Gastroesophageal sphincter (tissue), 4 donors: ENCODE measurements at regions not wholly inside any gene's neighbourhood (a gene's known extent, or its start where the extent isn't known, plus 50 kb on each side); places are given as distances from the start of the nearest gene placed in this dataset.

Source experiments
- ATAC-seq: fragments of 150-250 bp; one replicate; pipeline ENCODE4 v1.9.1; 2016; ENCODE audit warnings: mild to moderate bottlenecking, moderate library complexity
- H3K27ac ChIP-seq, 4 donors: fragments of 200-600 bp; sonication (generic) in 3 of 4; 1 replicate in 3 of 4; 2 replicates in 1 of 4; pipeline ENCODE4 v1.5.1; 2016 to 2019
- H3K27me3 ChIP-seq: fragments of 200-600 bp; sonication (generic); one replicate; pipeline ENCODE4 v1.5.1; 2019
- H3K36me3 ChIP-seq, 2 donors: fragments of 200-600 bp; sonication (generic); one replicate each; pipeline ENCODE4 v1.5.1; 2019; ENCODE audit warnings: control low read depth in 1 of 2
- H3K4me1 ChIP-seq, 3 donors: fragments of 200-600 bp; sonication (generic); 1 replicate in 2 of 3; 2 replicates in 1 of 3; pipeline ENCODE4 v1.5.1; 2016 to 2019; ENCODE audit warnings: control low read depth in 2 of 3
- H3K4me3 ChIP-seq, 2 donors: fragments of 200-600 bp; sonication (generic); one replicate each; pipeline ENCODE4 v1.5.1; 2019; ENCODE audit warnings: mild to moderate bottlenecking in 1 of 2, moderate library complexity in 1 of 2
- H3K9me3 ChIP-seq, 3 donors: fragments of 200-600 bp; sonication (generic); one replicate each; pipeline ENCODE4 v1.5.1; 2017 to 2019; ENCODE audit warnings: control low read depth in 2 of 3
- CTCF ChIP-seq, 4 experiments: fragments of 200-600 bp in 2 of 4; fragments of 450-650 bp in 2 of 4; sonication (generic) in 1 of 4; IDR thresholded peaks; one replicate each; pipeline ENCODE4 v1.5.1; 2017 to 2019; ENCODE audit warnings: antibody characterized with exemption in 4 of 4, mild to moderate bottlenecking in 2 of 4, moderate library complexity in 2 of 4
- EP300 ChIP-seq: sonication (generic); formaldehyde crosslinking; IDR thresholded peaks from one replicate; pipeline ENCODE4 v1.6.1; 2017; ENCODE audit warnings: antibody characterized with exemption, mild to moderate bottlenecking
- POLR2A ChIP-seq, 2 donors: fragments of 450-650 bp; IDR thresholded peaks; one replicate each; pipeline ENCODE4 v1.6.1; 2017; ENCODE audit warnings: antibody characterized with exemption in 2 of 2, mild to moderate bottlenecking in 2 of 2, moderate library complexity in 1 of 2
- POLR2AphosphoS5 ChIP-seq: sonication (generic); formaldehyde crosslinking; IDR thresholded peaks from one replicate; pipeline ENCODE4 v1.6.1; 2017; ENCODE audit warnings: antibody characterized with exemption
- WGBS, 2 donors: methylation state at CpG; one replicate each; pipeline ENCODE4 v1.1.5; 2018; ENCODE audit warnings: low coverage in 1 of 2; 5-methylcytosine and 5-hydroxymethylcytosine counted together

DNA sequence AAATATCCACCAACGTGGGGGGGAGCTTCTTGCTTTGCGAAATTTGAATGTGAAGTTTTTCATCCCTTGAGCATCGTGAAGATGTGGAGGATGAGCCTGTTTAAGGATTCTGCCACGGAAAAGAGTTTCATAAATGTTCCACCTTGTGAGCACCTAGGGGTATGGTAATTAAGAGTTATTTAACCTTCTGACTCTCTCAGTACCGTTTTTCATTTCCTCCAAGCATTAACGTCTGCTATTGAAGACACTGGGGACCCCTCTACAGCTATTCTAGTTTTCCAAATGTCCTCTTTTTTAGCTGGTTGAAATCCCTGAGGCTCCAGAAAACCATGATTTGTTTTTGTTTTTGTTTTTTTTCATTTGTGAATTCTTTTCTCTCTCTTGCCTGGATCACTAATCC lies 79.1 kb upstream of the GALNT2 start:
- 72 to 80% methylated on average over 3 to 6 of the region's 6 CpGs for WGBS, 2 donors
- TF ChIP-seq POLR2A (IDR thresholded peaks at IDR 0.05) (no peak), POLR2AphosphoS5 (no peak), EP300 (no peak), CTCF (IDR thresholded peaks at IDR 0.05) (no peak)

GRCh38 chr1:229988534-229988933 lies 78.5 kb upstream of the GALNT2 start:
- Histone ChIP-seq H3K27ac (no peak overlapping the region), H3K36me3 (no peaks in the 10 kb centered on the region), H3K27me3 (no peaks in the 10 kb centered on the region), H3K4me3 (no peak overlapping the region), H3K9me3 (no peaks in the 10 kb centered on the region), H3K4me1 (peaks cover 0 to 7% (median 0%) of the 10 kb centered on the region in 3 donors)
- TF ChIP-seq POLR2AphosphoS5 (no peak), EP300 (no peak), CTCF (IDR thresholded peaks at IDR 0.05) (no peak), POLR2A (IDR thresholded peaks at IDR 0.05) (no peak)
- ATAC-seq = no peak
- 91 to 94% methylated on average over 4 to 5 of the region's 5 CpGs for WGBS, 2 donors

More for the DNA sequence above, 79.1 kb upstream of the GALNT2 start:
- H3K27ac ChIP-seq = no peak overlapping the region
- no peak overlapping the region for H3K4me3 ChIP-seq
- H3K27me3 ChIP-seq = no peaks in the 10 kb centered on the region
- H3K9me3 ChIP-seq = no peaks in the 10 kb centered on the region
- ATAC-seq = no peak
- H3K4me1 ChIP-seq = peaks cover 0 to 7% (median 0%) of the 10 kb centered on the region in 3 donors
- no peaks in the 10 kb centered on the region for H3K36me3 ChIP-seq

- no peaks in the 10 kb centered on the region for H3K9me3 ChIP-seq
- TF ChIP-seq CTCF (IDR thresholded peaks at IDR 0.05) = no peak
- no peak for TF ChIP-seq EP300
- no peak for TF ChIP-seq POLR2AphosphoS5
- TF ChIP-seq POLR2A (IDR thresholded peaks at IDR 0.05) = no peak
- no peak overlapping the region for H3K27ac ChIP-seq
- 73 to 100% methylated on average over 2 to 3 of the region's 4 CpGs for WGBS, 2 donors
- ATAC-seq = no peak
- no peak overlapping the region for H3K4me3 ChIP-seq
- no peaks in the 10 kb centered on the region for H3K27me3 ChIP-seq
- H3K36me3 ChIP-seq = no peaks in the 10 kb centered on the region
- H3K4me1 ChIP-seq = peaks cover 0 to 18% (median 0%) of the 10 kb centered on the region in 3 donors
Measured at GRCh38 chr1:229989591-229990248, 77.3 kb upstream of the GALNT2 start.

DNA sequence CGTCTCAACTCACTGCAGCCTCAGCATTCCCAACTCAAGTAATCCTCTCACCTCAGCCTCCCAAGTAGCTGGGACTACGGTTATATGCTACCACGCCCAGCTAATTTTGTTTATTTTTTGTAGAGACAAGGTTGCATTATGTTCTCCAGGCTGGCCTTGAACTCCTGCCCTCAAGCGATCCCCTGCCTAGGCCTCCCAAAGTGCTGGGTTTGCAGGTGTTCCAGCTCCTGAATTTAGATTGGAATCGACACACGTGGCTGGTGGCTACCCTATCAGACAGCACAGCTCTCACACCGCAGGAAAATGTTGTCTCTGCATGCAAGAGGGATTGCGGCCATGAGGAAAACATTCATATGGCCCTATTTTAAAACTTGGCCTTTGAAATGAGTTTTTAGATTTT lies 76.7 kb upstream of the GALNT2 start:
- H3K4me1 ChIP-seq = peaks cover 0 to 24% (median 0%) of the 10 kb centered on the region in 3 donors
- no peak for TF ChIP-seq POLR2AphosphoS5
- TF ChIP-seq EP300 = no peak
- no peak for TF ChIP-seq CTCF (IDR thresholded peaks at IDR 0.05)
- TF ChIP-seq POLR2A (IDR thresholded peaks at IDR 0.05) = no peak
- H3K9me3 ChIP-seq = no peaks in the 10 kb centered on the region
- 80 to 81% methylated on average over 5 to 6 of the region's 8 CpGs for WGBS, 2 donors
- no peaks in the 10 kb centered on the region for H3K27me3 ChIP-seq
- H3K4me3 ChIP-seq = no peak overlapping the region
- no peak overlapping the region for H3K27ac ChIP-seq
- ATAC-seq = no peak
- H3K36me3 ChIP-seq = no peaks in the 10 kb centered on the region

DNA sequence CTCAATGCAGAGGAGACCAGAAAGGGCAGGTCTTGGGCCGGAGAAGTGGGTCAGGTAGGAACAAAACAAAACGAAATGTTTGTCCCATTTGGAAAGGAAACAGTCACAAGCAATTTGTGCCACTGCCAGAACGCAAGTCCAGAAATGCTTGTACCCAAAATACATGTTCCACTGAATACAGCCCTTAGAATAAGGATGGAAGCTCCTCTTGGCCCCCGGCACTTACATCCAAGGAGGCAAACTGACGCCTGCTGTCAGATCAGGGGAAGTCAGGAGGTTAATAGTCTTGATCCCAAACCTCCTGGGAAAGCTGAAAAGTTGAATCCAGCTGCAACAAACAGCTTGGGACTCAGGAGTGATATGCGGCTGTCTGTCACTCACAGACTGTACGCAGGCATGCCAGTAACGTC lies 75.9 kb upstream of the GALNT2 start:
- Histone ChIP-seq H3K9me3 (no peaks in the 10 kb centered on the region), H3K4me3 (no peak overlapping the region), H3K27ac (no peak overlapping the region), H3K27me3 (no peaks in the 10 kb centered on the region), H3K36me3 (no peaks in the 10 kb centered on the region), H3K4me1 (peaks cover 0 to 31% (median 0%) of the 10 kb centered on the region in 3 donors)
- TF ChIP-seq CTCF (IDR thresholded peaks at IDR 0.05) (no peak), EP300 (no peak), POLR2A (IDR thresholded peaks at IDR 0.05) (no peak), POLR2AphosphoS5 (no peak)
- WGBS, 2 donors = 77 to 90% methylated on average over 3 to 6 of the region's 8 CpGs
- no peak for ATAC-seq
